ENCODE measurements at regions not wholly inside any gene's neighbourhood (a gene's known extent, or its start where the extent isn't known, plus 50 kb on each side); places are given as distances from the start of the nearest gene placed in this dataset.

GRCh38 chr5:82922086-82922734, 155.0 kb downstream of the TMEM167A start:
- H3K27ac ChIP-seq (ENCODE audit: low read depth, low read length): no peak overlapping the region
- H2AFZ ChIP-seq (ENCODE audit: low read length, unreplicated experiment): no peak overlapping the region
- H3K4me1 ChIP-seq (ENCODE audit: control insufficient read depth, insufficient read depth, low read length, unreplicated experiment): no peaks in the 10 kb centered on the region
- no peaks in the 10 kb centered on the region for H3K79me2 ChIP-seq (ENCODE audit: control insufficient read depth, insufficient read depth, low read length, unreplicated experiment)
- no peak overlapping the region for H3K4me3 ChIP-seq (ENCODE audit: low read depth, low read length)
- no peaks in the 10 kb centered on the region for H3K27me3 ChIP-seq (ENCODE audit: insufficient read depth, low read length)
- no peaks in the 10 kb centered on the region for H3K36me3 ChIP-seq (ENCODE audit: insufficient read depth, low read length)

GRCh38 chr5:82918311-82919031, 158.7 kb downstream of the TMEM167A start:
- no peaks in the 10 kb centered on the region for H3K36me3 ChIP-seq (ENCODE audit: insufficient read depth, low read length)
- H3K4me3 ChIP-seq (ENCODE audit: low read depth, low read length): no peak overlapping the region
- H3K27ac ChIP-seq (ENCODE audit: low read depth, low read length): no peak overlapping the region
- H3K4me1 ChIP-seq (ENCODE audit: control insufficient read depth, insufficient read depth, low read length, unreplicated experiment): no peaks in the 10 kb centered on the region
- H2AFZ ChIP-seq (ENCODE audit: low read length, unreplicated experiment): no peak overlapping the region
- H3K79me2 ChIP-seq (ENCODE audit: control insufficient read depth, insufficient read depth, low read length, unreplicated experiment): no peaks in the 10 kb centered on the region
- H3K27me3 ChIP-seq (ENCODE audit: insufficient read depth, low read length): no peaks in the 10 kb centered on the region

GRCh38 chr5:82917584-82917983, 159.6 kb downstream of the TMEM167A start:
- no peaks in the 10 kb centered on the region for H3K36me3 ChIP-seq (ENCODE audit: insufficient read depth, low read length)
- no peaks in the 10 kb centered on the region for H3K4me1 ChIP-seq (ENCODE audit: control insufficient read depth, insufficient read depth, low read length, unreplicated experiment)
- no peak overlapping the region for H3K27ac ChIP-seq (ENCODE audit: low read depth, low read length)
- H2AFZ ChIP-seq (ENCODE audit: low read length, unreplicated experiment): no peak overlapping the region
- H3K4me3 ChIP-seq (ENCODE audit: low read depth, low read length): no peak overlapping the region
- no peaks in the 10 kb centered on the region for H3K79me2 ChIP-seq (ENCODE audit: control insufficient read depth, insufficient read depth, low read length, unreplicated experiment)
- H3K27me3 ChIP-seq (ENCODE audit: insufficient read depth, low read length): no peaks in the 10 kb centered on the region

GRCh38 chr5:82913971-82914370, 163.2 kb downstream of the TMEM167A start:
- Histone ChIP-seq H2AFZ (ENCODE audit: low read length, unreplicated experiment) (no peak overlapping the region), H3K79me2 (ENCODE audit: control insufficient read depth, insufficient read depth, low read length, unreplicated experiment) (no peaks in the 10 kb centered on the region), H3K36me3 (ENCODE audit: insufficient read depth, low read length) (no peaks in the 10 kb centered on the region)

GRCh38 chr5:82912462-82912861, 164.7 kb downstream of the TMEM167A start:
- H3K27ac ChIP-seq (ENCODE audit: low read depth, low read length): no peak overlapping the region
- no peaks in the 10 kb centered on the region for H3K36me3 ChIP-seq (ENCODE audit: insufficient read depth, low read length)
- no peak overlapping the region for H3K4me3 ChIP-seq (ENCODE audit: low read depth, low read length)
- H2AFZ ChIP-seq (ENCODE audit: low read length, unreplicated experiment): no peak overlapping the region
- H3K27me3 ChIP-seq (ENCODE audit: insufficient read depth, low read length): no peaks in the 10 kb centered on the region
- no peaks in the 10 kb centered on the region for H3K79me2 ChIP-seq (ENCODE audit: control insufficient read depth, insufficient read depth, low read length, unreplicated experiment)
- no peaks in the 10 kb centered on the region for H3K4me1 ChIP-seq (ENCODE audit: control insufficient read depth, insufficient read depth, low read length, unreplicated experiment)

More at GRCh38 chr5:82913971-82914370, 163.2 kb downstream of the TMEM167A start:
- H3K4me1 ChIP-seq (ENCODE audit: control insufficient read depth, insufficient read depth, low read length, unreplicated experiment): no peaks in the 10 kb centered on the region
- H3K27me3 ChIP-seq (ENCODE audit: insufficient read depth, low read length): no peaks in the 10 kb centered on the region
- no peak overlapping the region for H3K4me3 ChIP-seq (ENCODE audit: low read depth, low read length)
- H3K27ac ChIP-seq (ENCODE audit: low read depth, low read length): no peak overlapping the region

GRCh38 chr5:82911910-82912309, 165.3 kb downstream of the TMEM167A start:
- H3K4me3 ChIP-seq (ENCODE audit: low read depth, low read length): no peak overlapping the region
- H2AFZ ChIP-seq (ENCODE audit: low read length, unreplicated experiment): no peak overlapping the region
- H3K79me2 ChIP-seq (ENCODE audit: control insufficient read depth, insufficient read depth, low read length, unreplicated experiment): no peaks in the 10 kb centered on the region
- no peak overlapping the region for H3K27ac ChIP-seq (ENCODE audit: low read depth, low read length)
- H3K27me3 ChIP-seq (ENCODE audit: insufficient read depth, low read length): no peaks in the 10 kb centered on the region
- no peaks in the 10 kb centered on the region for H3K36me3 ChIP-seq (ENCODE audit: insufficient read depth, low read length)
- H3K4me1 ChIP-seq (ENCODE audit: control insufficient read depth, insufficient read depth, low read length, unreplicated experiment): no peaks in the 10 kb centered on the region

- no peaks in the 10 kb centered on the region for H3K4me1 ChIP-seq (ENCODE audit: control insufficient read depth, insufficient read depth, low read length, unreplicated experiment)
- no peaks in the 10 kb centered on the region for H3K79me2 ChIP-seq (ENCODE audit: control insufficient read depth, insufficient read depth, low read length, unreplicated experiment)
- no peaks in the 10 kb centered on the region for H3K36me3 ChIP-seq (ENCODE audit: insufficient read depth, low read length)
- no peak overlapping the region for H2AFZ ChIP-seq (ENCODE audit: low read length, unreplicated experiment)
- no peak overlapping the region for H3K27ac ChIP-seq (ENCODE audit: low read depth, low read length)
- H3K27me3 ChIP-seq (ENCODE audit: insufficient read depth, low read length): no peaks in the 10 kb centered on the region
- H3K4me3 ChIP-seq (ENCODE audit: low read depth, low read length): no peak overlapping the region
Observed at GRCh38 chr5:82910905-82911304, 166.3 kb downstream of the TMEM167A start.

- Histone ChIP-seq H2AFZ (ENCODE audit: low read length, unreplicated experiment) (no peak overlapping the region), H3K79me2 (ENCODE audit: control insufficient read depth, insufficient read depth, low read length, unreplicated experiment) (no peaks in the 10 kb centered on the region), H3K27me3 (ENCODE audit: insufficient read depth, low read length) (no peaks in the 10 kb centered on the region), H3K27ac (ENCODE audit: low read depth, low read length) (no peak overlapping the region), H3K4me3 (ENCODE audit: low read depth, low read length) (no peak overlapping the region), H3K36me3 (ENCODE audit: insufficient read depth, low read length) (no peaks in the 10 kb centered on the region), H3K4me1 (ENCODE audit: control insufficient read depth, insufficient read depth, low read length, unreplicated experiment) (no peaks in the 10 kb centered on the region)
Observed at GRCh38 chr5:82910491-82910890, 166.7 kb downstream of the TMEM167A start.

GRCh38 chr5:82909771-82910170, 167.4 kb downstream of the TMEM167A start:
- H3K4me3 ChIP-seq (ENCODE audit: low read depth, low read length): no peak overlapping the region
- H3K79me2 ChIP-seq (ENCODE audit: control insufficient read depth, insufficient read depth, low read length, unreplicated experiment): no peaks in the 10 kb centered on the region
- no peak overlapping the region for H2AFZ ChIP-seq (ENCODE audit: low read length, unreplicated experiment)

GRCh38 chr5:82905986-82906385, 171.2 kb downstream of the TMEM167A start:
- H2AFZ ChIP-seq (ENCODE audit: low read length, unreplicated experiment): no peak overlapping the region

More at GRCh38 chr5:82909771-82910170, 167.4 kb downstream of the TMEM167A start:
- Histone ChIP-seq H3K4me1 (ENCODE audit: control insufficient read depth, insufficient read depth, low read length, unreplicated experiment) (no peaks in the 10 kb centered on the region), H3K36me3 (ENCODE audit: insufficient read depth, low read length) (no peaks in the 10 kb centered on the region), H3K27ac (ENCODE audit: low read depth, low read length) (no peak overlapping the region), H3K27me3 (ENCODE audit: insufficient read depth, low read length) (no peaks in the 10 kb centered on the region)

More at GRCh38 chr5:82905986-82906385, 171.2 kb downstream of the TMEM167A start:
- Histone ChIP-seq H3K79me2 (ENCODE audit: control insufficient read depth, insufficient read depth, low read length, unreplicated experiment) (no peaks in the 10 kb centered on the region), H3K27ac (ENCODE audit: low read depth, low read length) (no peak overlapping the region), H3K4me1 (ENCODE audit: control insufficient read depth, insufficient read depth, low read length, unreplicated experiment) (no peaks in the 10 kb centered on the region), H3K36me3 (ENCODE audit: insufficient read depth, low read length) (no peaks in the 10 kb centered on the region), H3K4me3 (ENCODE audit: low read depth, low read length) (no peak overlapping the region), H3K27me3 (ENCODE audit: insufficient read depth, low read length) (no peaks in the 10 kb centered on the region; the same call in 1 of the 2 replicates)

All from ACC112 (cell line).